Endothelial cell of umbilical vein (primary cell): ENCODE measurements at regions not wholly inside any gene's neighbourhood (a gene's known extent, or its start where the extent isn't known, plus 50 kb on each side); places are given as distances from the start of the nearest gene placed in this dataset.

ENCODE experiments used
- BruUV-seq: library from RNA; stranded (reverse); fragments of 400-500 nt; replicated peaks from 2 replicates; lab custom pipeline; 2021; lab: Mats Ljungman, UMichigan
- CTCF ChIA-PET: fragments of 300-600, 350-600 bp; sonication (Branson Sonifier 250); formaldehyde crosslinking; loops from one replicate; lab custom pipeline; 2021; ENCODE audit warnings: antibody characterized with exemption, inconsistent platforms; lab: Charles Lee
- POLR2A ChIA-PET: fragments of 300-600, 350-600 bp; sonication (Branson Sonifier 250); formaldehyde crosslinking; loops from one replicate; lab custom pipeline; 2021; ENCODE audit warnings: antibody characterized with exemption, inconsistent platforms; lab: Charles Lee
- DNase-seq: peaks from one replicate; pipeline ENCODE4 v3.0.0-alpha.2; 2011; ENCODE audit warnings: low read depth, low spot score
- FAIRE-seq: peaks from 2 replicates; lab custom pipeline; 2011; peaks lifted over from hg19 to GRCh38; lab: Jason Lieb, UNC
- H2AFZ ChIP-seq: 2 replicates; pipeline ENCODE4 v1.6.0; 2012; ENCODE audit warnings: low read depth, low read length, control low read depth, inconsistent platforms
- H3K27ac ChIP-seq: 2 replicates; pipeline ENCODE4 v1.5.1; 2011; ENCODE audit warnings: low read depth, mild to moderate bottlenecking, control low read depth, low read length, moderate library complexity; ENCODE audit not compliant: insufficient read depth
- H3K27me3 ChIP-seq, 2 experiments: 2 replicates each; pipeline versions ENCODE4 v1.6.0 to v1.6.1; 2011; ENCODE audit warnings: low read length in 2 of 2, mixed read lengths in 1 of 2; ENCODE audit not compliant: control insufficient read depth in 2 of 2, insufficient read depth in 2 of 2
- H3K36me3 ChIP-seq, 2 experiments: 2 replicates in 1 of 2; 3 replicates in 1 of 2; pipeline ENCODE4 v1.5.1; 2011; ENCODE audit warnings: low read length in 2 of 2, mild to moderate bottlenecking in 1 of 2, moderate library complexity in 1 of 2; ENCODE audit not compliant: control insufficient read depth in 2 of 2, insufficient read depth in 2 of 2; ENCODE audit errors: extremely low read depth in 1 of 2
- H3K4me1 ChIP-seq: 3 replicates; pipeline ENCODE4 v1.5.1; 2011; ENCODE audit warnings: mild to moderate bottlenecking, low read length; ENCODE audit not compliant: control insufficient read depth, insufficient read depth; ENCODE audit errors: extremely low read depth
- H3K4me2 ChIP-seq: 2 replicates; pipeline ENCODE4 v1.6.1; 2011; ENCODE audit warnings: low read length, control low read depth, mixed read lengths; ENCODE audit not compliant: insufficient read depth
- H3K4me3 ChIP-seq, 3 experiments: fragments of 200-600 bp in 1 of 3; sonication (generic), shearing (Covaris generic) in 1 of 3; replicated peaks in 1 of 3; 2 replicates each; pipeline ENCODE4 v1.5.1; 2011 to 2016; ENCODE audit warnings: control low read depth in 3 of 3, low read length in 3 of 3, mild to moderate bottlenecking in 2 of 3, inconsistent platforms in 1 of 3, low read depth in 1 of 3, moderate library complexity in 1 of 3; ENCODE audit not compliant: insufficient read depth in 1 of 3
- H3K79me2 ChIP-seq: 2 replicates; pipeline ENCODE4 v1.6.0; 2012; ENCODE audit warnings: low read length, inconsistent platforms; ENCODE audit not compliant: control insufficient read depth, insufficient read depth
- H3K9ac ChIP-seq: replicated peaks from 2 replicates; pipeline ENCODE3; 2011; ENCODE audit warnings: low read length, control low read depth; ENCODE audit not compliant: insufficient read depth; ENCODE audit errors: extremely low read depth
- H3K9me1 ChIP-seq: replicated peaks from 3 replicates; pipeline ENCODE4 v1.6.0; 2011; ENCODE audit warnings: mild to moderate bottlenecking, low read length; ENCODE audit not compliant: control insufficient read depth, insufficient read depth; ENCODE audit errors: extremely low read depth
- H3K9me3 ChIP-seq: replicated peaks from 2 replicates; pipeline ENCODE4 v1.5.1; 2012; ENCODE audit warnings: low read length, inconsistent platforms; ENCODE audit not compliant: control insufficient read depth, insufficient read depth
- H4K20me1 ChIP-seq: replicated peaks from 2 replicates; pipeline ENCODE3; 2011; ENCODE audit warnings: mild to moderate bottlenecking, low read length; ENCODE audit not compliant: control insufficient read depth, insufficient read depth; ENCODE audit errors: extremely low read depth
- CTCF ChIP-seq, 2 donors: IDR thresholded peaks; 1 replicate in 1 of 2; 2 replicates in 1 of 2; pipeline ENCODE4 v1.5.1; 2011; ENCODE audit warnings: low read length in 2 of 2, mild to moderate bottlenecking in 2 of 2, moderate library complexity in 2 of 2, control low read depth in 1 of 2, inconsistent platforms in 1 of 2, low read depth in 1 of 2; ENCODE audit not compliant: insufficient read depth in 1 of 2; ENCODE audit errors: extremely low read depth in 1 of 2
- EZH2 ChIP-seq: IDR thresholded peaks from 2 replicates; pipeline ENCODE4 v1.6.1; 2012; ENCODE audit warnings: borderline replicate concordance, low read depth, mild to moderate bottlenecking, moderate library complexity, low read length, inconsistent platforms; ENCODE audit not compliant: severe bottlenecking
- FOS ChIP-seq: IDR thresholded peaks from 2 replicates; pipeline ENCODE4 v1.6.1; 2011; ENCODE audit warnings: mild to moderate bottlenecking, low read length, moderate library complexity, borderline replicate concordance; ENCODE audit not compliant: insufficient read depth
- GATA2 ChIP-seq: IDR thresholded peaks from 2 replicates; pipeline ENCODE4 v1.7.0; 2011; ENCODE audit warnings: low read depth, mild to moderate bottlenecking, moderate library complexity, mixed read lengths, low read length; ENCODE audit not compliant: insufficient read length, insufficient read depth
- JUN ChIP-seq: IDR thresholded peaks from 2 replicates; pipeline ENCODE4 v1.6.1; 2011; ENCODE audit warnings: borderline replicate concordance, low read depth; ENCODE audit not compliant: insufficient read length, insufficient read depth
- MAX ChIP-seq: IDR thresholded peaks from 2 replicates; pipeline ENCODE4 v1.6.1; 2011; ENCODE audit not compliant: insufficient read depth, insufficient read length
- MYC ChIP-seq: IDR thresholded peaks from one replicate; pipeline ENCODE4 v1.6.1; 2011; ENCODE audit warnings: mild to moderate bottlenecking, low read depth, low read length
- POLR2A ChIP-seq: IDR thresholded peaks from 2 replicates; pipeline ENCODE4 v1.6.1; 2012; ENCODE audit warnings: low read depth, mild to moderate bottlenecking, control low read depth, low read length
- POLR2AphosphoS5 ChIP-seq: IDR thresholded peaks from 2 replicates; pipeline ENCODE4 v1.6.1; 2012; ENCODE audit warnings: low read depth, mild to moderate bottlenecking, control low read depth, low read length, moderate library complexity; ENCODE audit not compliant: insufficient read depth
- dilution Hi-C: fragments of 300-500 bp; cut with MboI; formaldehyde crosslinking; loops from one replicate; pipeline ENCODE4 v1.15.0; 2019; ENCODE audit warnings: low sequenced_read_pairs; ENCODE audit not compliant: extremely low pct_ligation_motif_present
- intact Hi-C: fragments of 100-400 bp; cut with micrococcal nuclease; formaldehyde crosslinking; loops from one replicate; pipeline ENCODE4 v1.10.0; 2022

- no peaks in the 10 kb centered on the region for H3K9me3 ChIP-seq
- H3K36me3 ChIP-seq = no peaks in the 10 kb centered on the region
- no peak overlapping the region for H3K4me2 ChIP-seq
- no peaks in the 10 kb centered on the region for H4K20me1 ChIP-seq
- no peak for DNase-seq
- POLR2A ChIA-PET = no interaction called here
- no peaks in the 10 kb centered on the region for H3K79me2 ChIP-seq
- H3K9ac ChIP-seq = no peak overlapping the region
- no TSS peak for BruUV-seq
- no peak for TF ChIP-seq MYC
- no peak for TF ChIP-seq POLR2A
- TF ChIP-seq EZH2 = no peak
- TF ChIP-seq CTCF (IDR thresholded peaks at IDR 0.05; ENCODE audit: extremely low read depth in 1 of 2, insufficient read depth in 1 of 2, low read depth in 1 of 2, low read length in 2 of 2) = no peak
- TF ChIP-seq POLR2AphosphoS5 = no peak
- TF ChIP-seq FOS = no peak
- TF ChIP-seq MAX = no peak
- no peak for TF ChIP-seq JUN
- no peak for TF ChIP-seq GATA2
- no peaks in the 10 kb centered on the region for H3K4me1 ChIP-seq
- FAIRE-seq = no peak
- no peak overlapping the region for H3K4me3 ChIP-seq
- dilution Hi-C loops (no loop called here), intact Hi-C loops (no loop called here)
- no peak overlapping the region for H2AFZ ChIP-seq
- CTCF ChIA-PET = interaction anchor here (2.4 kb wide), 1 partner anchor 23 kb away, joined by 6 read pairs; no protein-coding TSS in a partner anchor
- no peaks in the 10 kb centered on the region for H3K9me1 ChIP-seq
- H3K27ac ChIP-seq = no peak overlapping the region
- H3K27me3 ChIP-seq = peaks cover 0 to 1% of the 10 kb centered on the region in 2 experiments
Observed at GRCh38 chr11:77525455-77526091, 51.7 kb upstream of the PAK1 start.
